ENCODE measurements at regions not wholly inside any gene's neighbourhood (a gene's known extent, or its start where the extent isn't known, plus 50 kb on each side); places are given as distances from the start of the nearest gene placed in this dataset.

GRCh38 chr6:79778816-79779215 lies 147.7 kb downstream of the SH3BGRL2 start:
- intact Hi-C loops (cut with DNase I; ENCODE audit: low total_unique reads), result no loop called here

GRCh38 chr6:79777713-79778579 lies 146.8 kb downstream of the SH3BGRL2 start:
- 20 to 26% (median 23%) methylated on average over 31 to 34 of the region's 34 CpGs for WGBS, 5 donors
- Histone ChIP-seq H3K4me3 (peak overlapping the region; percentile 22 to 36 (median 34)), H3K27ac (no peak overlapping the region), H3K27me3 (no peaks in the 10 kb centered on the region), H3K9me3 (no peaks in the 10 kb centered on the region), H3K4me1 (peaks cover 0 to 13% (median 6%) of the 10 kb centered on the region in 4 donors), H3K36me3 (no peaks in the 10 kb centered on the region)
- DNase-seq, result peak; percentile 82 to 91
- TF ChIP-seq EP300 (IDR thresholded peaks at IDR 0.05), result no peak
- TF ChIP-seq POLR2AphosphoS5 (IDR thresholded peaks at IDR 0.05), result no peak
- peak in 5 of 7 experiments; percentile 90 to 99 (median 98) for TF ChIP-seq CTCF (IDR thresholded peaks at IDR 0.05)
- TF ChIP-seq POLR2A (IDR thresholded peaks at IDR 0.05), result no peak
- intact Hi-C loops (cut with DNase I; ENCODE audit: low total_unique reads), result no loop called here

More at GRCh38 chr6:79778816-79779215, 147.7 kb downstream of the SH3BGRL2 start:
- Histone ChIP-seq H3K27ac (no peak overlapping the region), H3K36me3 (no peaks in the 10 kb centered on the region), H3K27me3 (no peaks in the 10 kb centered on the region), H3K9me3 (no peaks in the 10 kb centered on the region), H3K4me3 (no peak overlapping the region), H3K4me1 (peaks cover 0 to 13% (median 6%) of the 10 kb centered on the region in 4 donors)
- DNase-seq, result no peak
- 90 to 96% (median 95%) methylated on average over 4 of the region's 4 CpGs for WGBS, 5 donors
- no peak for TF ChIP-seq POLR2A (IDR thresholded peaks at IDR 0.05)
- TF ChIP-seq EP300 (IDR thresholded peaks at IDR 0.05), result no peak
- TF ChIP-seq POLR2AphosphoS5 (IDR thresholded peaks at IDR 0.05), result no peak
- no peak for TF ChIP-seq CTCF (IDR thresholded peaks at IDR 0.05)

GRCh38 chr6:79776076-79776475 lies 144.9 kb downstream of the SH3BGRL2 start:
- intact Hi-C loops (cut with DNase I; ENCODE audit: low total_unique reads), result no loop called here
- H3K27ac ChIP-seq, result no peak overlapping the region
- WGBS, 5 donors, result 67 to 78% (median 75%) methylated on average over 2 of the region's 2 CpGs

GRCh38 chr6:79775222-79775621 lies 144.1 kb downstream of the SH3BGRL2 start:
- DNase-seq, result no peak
- H3K27ac ChIP-seq, result no peak overlapping the region
- H3K4me3 ChIP-seq, result no peak overlapping the region
- WGBS, 5 donors, result 72 to 81% (median 80%) methylated on average over 3 of the region's 3 CpGs
- no peak for TF ChIP-seq EP300 (IDR thresholded peaks at IDR 0.05)
- TF ChIP-seq POLR2A (IDR thresholded peaks at IDR 0.05), result no peak
- no peak for TF ChIP-seq CTCF (IDR thresholded peaks at IDR 0.05)
- no peak for TF ChIP-seq POLR2AphosphoS5 (IDR thresholded peaks at IDR 0.05)
- H3K27me3 ChIP-seq, result no peaks in the 10 kb centered on the region
- no peaks in the 10 kb centered on the region for H3K9me3 ChIP-seq
- H3K36me3 ChIP-seq, result no peaks in the 10 kb centered on the region
- intact Hi-C loops (cut with DNase I; ENCODE audit: low total_unique reads), result no loop called here
- H3K4me1 ChIP-seq, result peaks cover 0 to 13% (median 6%) of the 10 kb centered on the region in 4 donors

More at GRCh38 chr6:79776076-79776475, 144.9 kb downstream of the SH3BGRL2 start:
- H3K27me3 ChIP-seq, result no peaks in the 10 kb centered on the region
- H3K9me3 ChIP-seq, result no peaks in the 10 kb centered on the region
- H3K4me1 ChIP-seq, result peaks cover 0 to 13% (median 6%) of the 10 kb centered on the region in 4 donors
- H3K4me3 ChIP-seq, result no peak overlapping the region
- DNase-seq, result no peak
- TF ChIP-seq POLR2A (IDR thresholded peaks at IDR 0.05) (no peak), POLR2AphosphoS5 (IDR thresholded peaks at IDR 0.05) (no peak), EP300 (IDR thresholded peaks at IDR 0.05) (no peak), CTCF (IDR thresholded peaks at IDR 0.05) (no peak)
- no peaks in the 10 kb centered on the region for H3K36me3 ChIP-seq

Data from stomach (tissue), 8 donors.